ENCODE measurements at regions not wholly inside any gene's neighbourhood (a gene's known extent, or its start where the extent isn't known, plus 50 kb on each side); places are given as distances from the start of the nearest gene placed in this dataset.

DNA sequence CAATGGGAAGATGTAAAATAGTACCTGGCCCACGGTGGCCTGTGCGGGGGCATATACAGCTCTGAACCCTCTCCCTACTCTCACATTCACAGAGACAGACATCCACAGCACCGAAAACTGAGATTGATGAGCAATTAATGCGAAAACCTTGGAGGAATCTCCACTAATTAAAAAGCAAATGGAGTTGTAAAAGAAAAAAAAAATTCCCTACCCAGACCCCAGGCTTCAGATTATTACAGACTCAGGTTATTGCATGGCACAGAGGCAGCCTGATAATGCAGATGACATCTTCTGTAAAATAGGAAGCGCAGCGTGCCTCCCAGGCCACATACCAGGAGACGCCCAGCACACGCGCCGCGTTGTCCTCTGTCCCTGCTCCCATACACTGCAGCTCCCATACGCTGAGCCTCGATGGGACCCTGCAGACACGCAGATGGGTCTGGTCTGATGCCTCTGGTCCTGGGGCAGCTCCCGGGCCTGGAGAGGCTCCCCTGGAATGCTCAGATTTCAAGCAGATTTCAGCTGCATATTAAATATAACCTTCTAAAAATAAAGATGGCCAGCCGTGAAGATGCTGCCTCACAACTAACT, 496.1 kb upstream of the MYT1L start:
- Histone ChIP-seq H3K4me1 (ENCODE audit: control insufficient read depth, insufficient read depth, low read length) (no peaks in the 10 kb centered on the region), H3K36me3 (ENCODE audit: control insufficient read depth, insufficient read depth, low read length) (no peaks in the 10 kb centered on the region), H3K27me3 (ENCODE audit: control insufficient read depth, insufficient read depth, low read length, poor library complexity, severe bottlenecking) (no peaks in the 10 kb centered on the region), H3K27ac (ENCODE audit: low read depth, low read length) (no peak overlapping the region), H3K9me3 (ENCODE audit: control insufficient read depth, low read length) (no peaks in the 10 kb centered on the region), H3K9ac (ENCODE audit: extremely low read depth, low read length, poor library complexity, severe bottlenecking) (no peak overlapping the region), H3K4me3 (ENCODE audit: low read length) (no peak overlapping the region)
- Mint-ChIP-seq H3K4me3 (no peak overlapping the region), H3K36me3 (ENCODE audit: low read depth) (no peaks in the 10 kb centered on the region), H3K9me3 (no peaks in the 10 kb centered on the region), H3K27ac (no peak overlapping the region), H3K27me3 (ENCODE audit: insufficient read depth) (no peaks in the 10 kb centered on the region), H3K4me1 (peaks cover 2% of the 10 kb centered on the region)
- TF ChIP-seq, protein P1, sequence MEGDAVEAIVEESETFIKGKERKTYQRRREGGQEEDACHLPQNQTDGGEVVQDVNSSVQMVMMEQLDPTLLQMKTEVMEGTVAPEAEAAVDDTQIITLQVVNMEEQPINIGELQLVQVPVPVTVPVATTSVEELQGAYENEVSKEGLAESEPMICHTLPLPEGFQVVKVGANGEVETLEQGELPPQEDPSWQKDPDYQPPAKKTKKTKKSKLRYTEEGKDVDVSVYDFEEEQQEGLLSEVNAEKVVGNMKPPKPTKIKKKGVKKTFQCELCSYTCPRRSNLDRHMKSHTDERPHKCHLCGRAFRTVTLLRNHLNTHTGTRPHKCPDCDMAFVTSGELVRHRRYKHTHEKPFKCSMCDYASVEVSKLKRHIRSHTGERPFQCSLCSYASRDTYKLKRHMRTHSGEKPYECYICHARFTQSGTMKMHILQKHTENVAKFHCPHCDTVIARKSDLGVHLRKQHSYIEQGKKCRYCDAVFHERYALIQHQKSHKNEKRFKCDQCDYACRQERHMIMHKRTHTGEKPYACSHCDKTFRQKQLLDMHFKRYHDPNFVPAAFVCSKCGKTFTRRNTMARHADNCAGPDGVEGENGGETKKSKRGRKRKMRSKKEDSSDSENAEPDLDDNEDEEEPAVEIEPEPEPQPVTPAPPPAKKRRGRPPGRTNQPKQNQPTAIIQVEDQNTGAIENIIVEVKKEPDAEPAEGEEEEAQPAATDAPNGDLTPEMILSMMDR (conservative IDR thresholded peaks at IDR 0.05) = no peak
- 85 to 87% methylated on average over 4 to 15 of the region's 16 CpGs for WGBS, 2 experiments (ENCODE audit: insufficient coverage in 1 of 2, insufficient read length in 1 of 2)
- no peak for DNase-seq

GRCh38 chr2:2826621-2827020, 495.5 kb upstream of the MYT1L start:
- peak; percentile 33 for DNase-seq
- H3K27me3 Mint-ChIP-seq (ENCODE audit: insufficient read depth) = no peaks in the 10 kb centered on the region
- H3K36me3 Mint-ChIP-seq (ENCODE audit: low read depth) = no peaks in the 10 kb centered on the region
- Histone ChIP-seq H3K27me3 (ENCODE audit: control insufficient read depth, insufficient read depth, low read length, poor library complexity, severe bottlenecking) (no peaks in the 10 kb centered on the region), H3K27ac (ENCODE audit: low read depth, low read length) (no peak overlapping the region), H3K4me3 (ENCODE audit: low read length) (no peak overlapping the region), H3K9ac (ENCODE audit: extremely low read depth, low read length, poor library complexity, severe bottlenecking) (no peak overlapping the region), H3K4me1 (ENCODE audit: control insufficient read depth, insufficient read depth, low read length) (no peaks in the 10 kb centered on the region), H3K36me3 (ENCODE audit: control insufficient read depth, insufficient read depth, low read length) (no peaks in the 10 kb centered on the region), H3K9me3 (ENCODE audit: control insufficient read depth, low read length) (peaks cover 2% of the 10 kb centered on the region)
- TF ChIP-seq, protein P1 (conservative IDR thresholded peaks at IDR 0.05) = no peak
- no peaks in the 10 kb centered on the region for H3K9me3 Mint-ChIP-seq
- no peak overlapping the region for H3K4me3 Mint-ChIP-seq
- WGBS, 2 experiments (ENCODE audit: insufficient coverage in 1 of 2, insufficient read length in 1 of 2) = 89 to 93% methylated on average over 6 to 8 of the region's 8 CpGs
- H3K4me1 Mint-ChIP-seq = peaks cover 2% of the 10 kb centered on the region
- H3K27ac Mint-ChIP-seq = no peak overlapping the region

DNA sequence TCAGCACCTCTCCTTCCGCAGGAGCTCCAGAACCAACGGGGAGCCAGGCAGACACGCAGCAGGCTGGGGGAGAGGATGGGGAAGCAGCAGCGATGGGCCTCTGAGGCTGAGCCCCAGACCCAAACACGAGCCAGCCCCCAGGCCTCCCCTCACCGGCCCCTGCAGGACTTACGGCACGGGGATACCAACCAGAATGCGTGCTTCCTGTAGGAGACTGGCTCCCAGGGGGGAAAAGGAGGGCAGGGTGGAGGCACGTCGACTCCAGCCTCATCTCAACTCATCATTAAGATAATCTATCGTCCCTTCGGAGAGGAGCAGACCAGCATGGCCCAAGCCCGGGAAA, 495.1 kb upstream of the MYT1L start:
- TF ChIP-seq, protein P1 (conservative IDR thresholded peaks at IDR 0.05) = no peak
- no peaks in the 10 kb centered on the region for H3K27me3 ChIP-seq (ENCODE audit: control insufficient read depth, insufficient read depth, low read length, poor library complexity, severe bottlenecking)
- no peak overlapping the region for H3K9ac ChIP-seq (ENCODE audit: extremely low read depth, low read length, poor library complexity, severe bottlenecking)
- H3K9me3 Mint-ChIP-seq = peaks cover 4% of the 10 kb centered on the region
- no peak overlapping the region for H3K27ac Mint-ChIP-seq
- H3K27ac ChIP-seq (ENCODE audit: low read depth, low read length) = no peak overlapping the region
- WGBS, 2 experiments (ENCODE audit: insufficient coverage in 1 of 2, insufficient read length in 1 of 2) = 93% methylated on average over 14 of the region's 14 CpGs; no CpG with 5 or more reads in 1 of the 2 experiments
- peak; percentile 23 for DNase-seq
- H3K4me3 Mint-ChIP-seq = no peak overlapping the region
- H3K4me1 Mint-ChIP-seq = no peaks in the 10 kb centered on the region
- H3K4me1 ChIP-seq (ENCODE audit: control insufficient read depth, insufficient read depth, low read length) = no peaks in the 10 kb centered on the region
- H3K36me3 Mint-ChIP-seq (ENCODE audit: low read depth) = no peaks in the 10 kb centered on the region
- no peaks in the 10 kb centered on the region for H3K27me3 Mint-ChIP-seq (ENCODE audit: insufficient read depth)
- H3K4me3 ChIP-seq (ENCODE audit: low read length) = no peak overlapping the region
- H3K36me3 ChIP-seq (ENCODE audit: control insufficient read depth, insufficient read depth, low read length) = no peaks in the 10 kb centered on the region
- H3K9me3 ChIP-seq (ENCODE audit: control insufficient read depth, low read length) = peaks cover 6% of the 10 kb centered on the region
